ENCODE measurements at regions not wholly inside any gene's neighbourhood (a gene's known extent, or its start where the extent isn't known, plus 50 kb on each side); places are given as distances from the start of the nearest gene placed in this dataset.

DNA sequence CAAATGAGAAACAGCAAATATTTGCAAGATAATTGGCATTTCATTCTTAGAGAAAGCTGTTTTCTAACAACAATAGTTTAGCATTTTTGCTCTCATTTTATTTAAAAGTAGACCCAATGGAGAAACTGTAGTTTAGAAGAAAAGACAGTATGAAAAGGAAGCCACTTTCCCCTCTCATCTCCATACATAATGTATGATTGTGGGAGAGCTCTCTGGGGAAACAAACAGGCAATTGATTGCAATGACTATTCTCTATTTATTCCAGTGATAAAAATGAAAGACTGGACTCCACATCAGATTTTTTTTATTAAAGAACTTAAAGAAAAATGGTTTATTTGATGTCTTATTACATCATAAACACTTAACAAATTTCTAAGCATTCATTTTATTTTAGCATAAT is 116.8 kb upstream of the SASH1 start:
- TF ChIP-seq, protein P1, sequence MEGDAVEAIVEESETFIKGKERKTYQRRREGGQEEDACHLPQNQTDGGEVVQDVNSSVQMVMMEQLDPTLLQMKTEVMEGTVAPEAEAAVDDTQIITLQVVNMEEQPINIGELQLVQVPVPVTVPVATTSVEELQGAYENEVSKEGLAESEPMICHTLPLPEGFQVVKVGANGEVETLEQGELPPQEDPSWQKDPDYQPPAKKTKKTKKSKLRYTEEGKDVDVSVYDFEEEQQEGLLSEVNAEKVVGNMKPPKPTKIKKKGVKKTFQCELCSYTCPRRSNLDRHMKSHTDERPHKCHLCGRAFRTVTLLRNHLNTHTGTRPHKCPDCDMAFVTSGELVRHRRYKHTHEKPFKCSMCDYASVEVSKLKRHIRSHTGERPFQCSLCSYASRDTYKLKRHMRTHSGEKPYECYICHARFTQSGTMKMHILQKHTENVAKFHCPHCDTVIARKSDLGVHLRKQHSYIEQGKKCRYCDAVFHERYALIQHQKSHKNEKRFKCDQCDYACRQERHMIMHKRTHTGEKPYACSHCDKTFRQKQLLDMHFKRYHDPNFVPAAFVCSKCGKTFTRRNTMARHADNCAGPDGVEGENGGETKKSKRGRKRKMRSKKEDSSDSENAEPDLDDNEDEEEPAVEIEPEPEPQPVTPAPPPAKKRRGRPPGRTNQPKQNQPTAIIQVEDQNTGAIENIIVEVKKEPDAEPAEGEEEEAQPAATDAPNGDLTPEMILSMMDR (IDR thresholded peaks at IDR 0.05) = no peak
- TF ChIP-seq POLR2A (IDR thresholded peaks at IDR 0.05) = no peak
